H1 (cell line): ENCODE measurements at regions not wholly inside any gene's neighbourhood (a gene's known extent, or its start where the extent isn't known, plus 50 kb on each side); places are given as distances from the start of the nearest gene placed in this dataset.

Experiments used
- CTCF ChIA-PET: fragments of 300-600 bp; sonication (Branson Sonifier 250); formaldehyde crosslinking; loops from one replicate; lab custom pipeline; 2021; ENCODE audit not compliant: partially characterized antibody; lab: Charles Lee
- POLR2A ChIA-PET: fragments of 300-600 bp; sonication (Branson Sonifier 250); formaldehyde crosslinking; loops from one replicate; lab custom pipeline; 2021; ENCODE audit warnings: inconsistent platforms; ENCODE audit not compliant: partially characterized antibody; lab: Charles Lee
- DNase-seq, 2 experiments: peaks; one replicate each; pipeline versions ENCODE4 v3.0.0 to v3.0.0-alpha.2; 2010 to 2022; ENCODE audit warnings: low spot score in 2 of 2, low read depth in 1 of 2, mixed read lengths in 1 of 2
- FAIRE-seq: peaks from 2 replicates; lab custom pipeline; 2011; peaks lifted over from hg19 to GRCh38; lab: Jason Lieb, UNC
- H2AFZ ChIP-seq: 2 replicates; pipeline ENCODE4 v1.8.1; 2012; ENCODE audit warnings: low read length, inconsistent platforms
- H2AK5ac ChIP-seq: 2 replicates; pipeline ENCODE4 v1.6.1; 2013; ENCODE audit warnings: low read depth, low read length
- H2BK120ac ChIP-seq: replicated peaks from 2 replicates; pipeline ENCODE3; 2013; ENCODE audit warnings: low read depth, low read length, inconsistent platforms
- H2BK12ac ChIP-seq: 2 replicates; pipeline ENCODE4 v1.6.1; 2013; ENCODE audit warnings: low read depth, low read length
- H2BK15ac ChIP-seq: 2 replicates; pipeline ENCODE4 v1.6.1; 2013; ENCODE audit warnings: low read length
- H2BK20ac ChIP-seq: 2 replicates; pipeline ENCODE4 v1.6.1; 2013; ENCODE audit warnings: low read length
- H2BK5ac ChIP-seq: 2 replicates; pipeline ENCODE4 v1.6.1; 2013; ENCODE audit warnings: low read depth, low read length
- H3K14ac ChIP-seq: 2 replicates; pipeline ENCODE4 v1.6.1; 2013; ENCODE audit warnings: inconsistent platforms; ENCODE audit not compliant: insufficient read length
- H3K18ac ChIP-seq: 2 replicates; pipeline ENCODE4 v1.6.1; 2013; ENCODE audit warnings: low read length; ENCODE audit errors: extremely low read depth
- H3K23ac ChIP-seq: 2 replicates; pipeline ENCODE4 v1.6.1; 2013; ENCODE audit warnings: inconsistent platforms; ENCODE audit not compliant: insufficient read length
- H3K23me2 ChIP-seq: 2 replicates; pipeline ENCODE4 v1.6.1; 2013; ENCODE audit warnings: low read depth, low read length
- H3K27ac ChIP-seq: 2 replicates; pipeline ENCODE4 v1.6.1; 2011; ENCODE audit warnings: low read depth, low read length, inconsistent platforms
- H3K27me3 ChIP-seq, 4 experiments: replicated peaks in 1 of 4; 1 replicate in 1 of 4; 2 replicates in 3 of 4; pipeline versions ENCODE4 v1.6.1 to v1.8.1; 2011 to 2013; ENCODE audit warnings: low read length in 3 of 4, mild to moderate bottlenecking in 3 of 4, inconsistent platforms in 2 of 4, mixed read lengths in 2 of 4, moderate library complexity in 1 of 4; ENCODE audit not compliant: control insufficient read depth in 3 of 4, insufficient read depth in 3 of 4; ENCODE audit errors: extremely low read depth in 1 of 4
- H3K36me3 ChIP-seq, 4 experiments: 2 replicates each; pipeline versions ENCODE4 v1.6.1 to v1.8.1; 2011 to 2013; ENCODE audit warnings: mild to moderate bottlenecking in 4 of 4, low read length in 3 of 4, moderate library complexity in 2 of 4, control low read depth in 1 of 4, inconsistent platforms in 1 of 4; ENCODE audit not compliant: insufficient read depth in 4 of 4, control insufficient read depth in 2 of 4
- H3K4ac ChIP-seq: replicated peaks from 2 replicates; pipeline ENCODE3; 2013; ENCODE audit warnings: low read length, low read depth, mixed read lengths, inconsistent platforms; ENCODE audit not compliant: insufficient read length
- H3K4me1 ChIP-seq, 4 experiments: replicated peaks in 1 of 4; 1 replicate in 1 of 4; 2 replicates in 3 of 4; pipeline versions ENCODE4 v1.6.1 to v1.8.1; 2011 to 2013; ENCODE audit warnings: low read length in 3 of 4, inconsistent platforms in 2 of 4, mixed read lengths in 1 of 4; ENCODE audit not compliant: insufficient read depth in 4 of 4, control insufficient read depth in 3 of 4
- H3K4me2 ChIP-seq, 2 experiments: 2 replicates each; pipeline versions ENCODE4 v1.6.1 to v1.8.1; 2011 to 2013; ENCODE audit warnings: low read depth in 2 of 2, low read length in 2 of 2, control low read depth in 1 of 2, inconsistent platforms in 1 of 2, mild to moderate bottlenecking in 1 of 2; ENCODE audit not compliant: insufficient read depth in 1 of 2
- H3K4me3 ChIP-seq, 4 experiments: fragments of 200-600, 300-600 bp in 1 of 4; sonication (generic), shearing (Covaris generic), sonication (Bioruptor Twin) in 1 of 4; 2 replicates each; pipeline versions ENCODE4 v1.5.1 to v1.8.1; 2011 to 2016; ENCODE audit warnings: low read length in 4 of 4, low read depth in 3 of 4, control low read depth in 2 of 4, inconsistent platforms in 2 of 4, mild to moderate bottlenecking in 2 of 4, mixed read lengths in 1 of 4, moderate library complexity in 1 of 4; ENCODE audit not compliant: insufficient read depth in 2 of 4; ENCODE audit errors: extremely low read depth in 1 of 4
- H3K56ac ChIP-seq: replicated peaks from 2 replicates; pipeline ENCODE3; 2013; ENCODE audit warnings: low read depth, mild to moderate bottlenecking, mixed read lengths, low read length, inconsistent platforms; ENCODE audit not compliant: insufficient read length
- H3K79me1 ChIP-seq: 2 replicates; pipeline ENCODE4 v1.6.1; 2013; ENCODE audit warnings: low read depth, low read length, control low read depth
- H3K79me2 ChIP-seq, 2 experiments: 2 replicates each; pipeline versions ENCODE4 v1.6.1 to v1.8.1; 2012 to 2013; ENCODE audit warnings: low read length in 2 of 2, mild to moderate bottlenecking in 2 of 2, inconsistent platforms in 1 of 2; ENCODE audit not compliant: insufficient read depth in 2 of 2, control insufficient read depth in 1 of 2
- H3K9ac ChIP-seq, 4 experiments: replicated peaks in 1 of 4; 1 replicate in 1 of 4; 2 replicates in 3 of 4; pipeline versions ENCODE4 v1.6.1 to v1.8.1; 2011 to 2013; ENCODE audit warnings: low read depth in 3 of 4, low read length in 3 of 4, control low read depth in 2 of 4, mild to moderate bottlenecking in 2 of 4, moderate library complexity in 2 of 4, inconsistent platforms in 1 of 4; ENCODE audit errors: extremely low read depth in 1 of 4
- H3K9me3 ChIP-seq, 2 experiments: 2 replicates each; pipeline versions ENCODE4 v1.6.1 to v1.8.1; 2012 to 2013; ENCODE audit warnings: mild to moderate bottlenecking in 2 of 2, moderate library complexity in 2 of 2, control low read depth in 1 of 2, inconsistent platforms in 1 of 2, low read depth in 1 of 2, low read length in 1 of 2, mixed read lengths in 1 of 2; ENCODE audit not compliant: insufficient read depth in 2 of 2
- H4K20me1 ChIP-seq, 2 experiments: replicated peaks in 1 of 2; 2 replicates each; pipeline versions ENCODE3 to v1.8.1; 2011 to 2013; ENCODE audit warnings: inconsistent platforms in 2 of 2, low read length in 2 of 2, mild to moderate bottlenecking in 1 of 2; ENCODE audit not compliant: insufficient read depth in 2 of 2, control insufficient read depth in 1 of 2
- H4K5ac ChIP-seq: 2 replicates; pipeline ENCODE4 v1.6.1; 2013; ENCODE audit warnings: low read length, low read depth, mixed read lengths, inconsistent platforms; ENCODE audit not compliant: insufficient read length
- H4K8ac ChIP-seq: 2 replicates; pipeline ENCODE4 v1.8.0; 2013; ENCODE audit warnings: mild to moderate bottlenecking, moderate library complexity, low read length, inconsistent platforms; ENCODE audit not compliant: insufficient read depth; ENCODE audit errors: extremely low read depth
- H4K91ac ChIP-seq: replicated peaks from 2 replicates; pipeline ENCODE3; 2013; ENCODE audit warnings: low read length, mixed read lengths, inconsistent platforms; ENCODE audit not compliant: insufficient read length
- ASH2L ChIP-seq: fragments of 200-600, 300-600 bp; sonication (generic); IDR thresholded peaks from one replicate; pipeline ENCODE4 v1.7.1; 2017; ENCODE audit warnings: low read length
- CHD1 ChIP-seq: IDR thresholded peaks from 2 replicates; pipeline ENCODE4 v1.6.1; 2012; ENCODE audit warnings: low read depth, low read length, improper control_type of control experiment
- CTBP2 ChIP-seq: IDR thresholded peaks from 2 replicates; pipeline ENCODE4 v1.7.0; 2011; ENCODE audit warnings: borderline replicate concordance, mild to moderate bottlenecking, moderate library complexity, mixed read lengths, low read length; ENCODE audit not compliant: insufficient read depth, insufficient read length
- GTF2F1 ChIP-seq: IDR thresholded peaks from 2 replicates; pipeline ENCODE4 v1.6.1; 2012; ENCODE audit warnings: low read depth, low read length, improper control_type of control experiment, borderline replicate concordance
- KDM4A ChIP-seq: IDR thresholded peaks from one replicate; pipeline ENCODE4 v1.7.1; 2012; ENCODE audit warnings: low read depth, mild to moderate bottlenecking, moderate library complexity, low read length, inconsistent platforms; ENCODE audit not compliant: severe bottlenecking
- RFX5 ChIP-seq: IDR thresholded peaks from 2 replicates; pipeline ENCODE4 v1.6.1; 2011; ENCODE audit warnings: low read depth, low read length, improper control_type of control experiment, borderline replicate concordance
- RNF2 ChIP-seq: fragments of 200-900, 300-1000 bp; sonication (generic); IDR thresholded peaks from 2 replicates; pipeline ENCODE4 v1.7.1; 2016; ENCODE audit warnings: borderline replicate concordance, low read depth, mild to moderate bottlenecking, antibody characterized with exemption, low read length; ENCODE audit not compliant: poor library complexity, severe bottlenecking; ENCODE audit errors: missing control alignments
- SP1 ChIP-seq: IDR thresholded peaks from 2 replicates; pipeline ENCODE4 v1.6.1; 2011; ENCODE audit warnings: low read depth, low read length
- SP2 ChIP-seq: IDR thresholded peaks from 2 replicates; pipeline ENCODE4 v1.6.1; 2012; ENCODE audit warnings: mild to moderate bottlenecking, low read length, inconsistent platforms
- YY1 ChIP-seq: IDR thresholded peaks from 2 replicates; pipeline ENCODE4 v1.6.1; 2011; ENCODE audit warnings: low read depth, mild to moderate bottlenecking, low read length
- WGBS, 2 experiments: shearing (Covaris generic) in 1 of 2; methylation state at CpG; one replicate each; pipeline versions ENCODE4 v1.1.6 to v1.1.7; 2013 to 2015; ENCODE audit warnings: low lambda C conversion rate in 2 of 2, mixed read lengths in 2 of 2, inconsistent platforms in 1 of 2, low coverage in 1 of 2, missing lambda C conversion rate in 1 of 2; ENCODE audit not compliant: insufficient replicate concordance in 2 of 2, insufficient coverage in 1 of 2, insufficient read length in 1 of 2; ENCODE audit errors: extremely low coverage in 1 of 2, missing lambda C conversion rate in 1 of 2; 5-methylcytosine and 5-hydroxymethylcytosine counted together

DNA sequence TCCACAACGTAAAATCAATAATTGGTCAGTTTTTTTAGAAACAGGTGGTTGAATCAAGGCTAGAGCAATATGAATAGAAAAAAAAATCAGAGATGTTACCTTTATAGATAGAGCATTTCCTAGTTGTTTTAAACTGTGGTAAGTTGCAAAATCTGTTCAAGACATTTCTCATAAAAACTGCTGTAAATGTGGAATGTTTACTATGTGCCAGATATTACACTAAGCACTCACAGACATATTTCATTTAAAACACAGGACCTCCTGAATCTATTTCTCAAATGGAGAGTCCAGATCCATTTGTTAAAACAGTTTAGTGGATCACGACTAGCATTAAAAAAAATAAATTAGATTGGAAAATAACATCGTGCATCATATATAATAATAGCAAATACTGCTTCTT is 570.0 kb upstream of the ZNF608 start:
- no peak overlapping the region for H2AK5ac ChIP-seq
- H3K18ac ChIP-seq = no peak overlapping the region
- no peak overlapping the region for H3K23ac ChIP-seq
- no peak overlapping the region for H3K9ac ChIP-seq
- H3K79me1 ChIP-seq = no peaks in the 10 kb centered on the region
- H3K14ac ChIP-seq = no peak overlapping the region
- no peak overlapping the region for H2BK15ac ChIP-seq
- H3K56ac ChIP-seq = no peak overlapping the region
- H2BK20ac ChIP-seq = no peak overlapping the region
- no peak overlapping the region for H3K27ac ChIP-seq
- H3K23me2 ChIP-seq = no peaks in the 10 kb centered on the region
- H3K4ac ChIP-seq = no peak overlapping the region
- H3K79me2 ChIP-seq = no peaks in the 10 kb centered on the region
- H2BK5ac ChIP-seq = no peak overlapping the region
- H3K4me3 ChIP-seq = no peak overlapping the region
- H3K9me3 ChIP-seq = peaks cover 11 to 17% of the 10 kb centered on the region in 2 experiments
- DNase-seq (no peak), FAIRE-seq (no peak)
- POLR2A ChIA-PET = no interaction called here
- CTCF ChIA-PET = no interaction called here
- no peak overlapping the region for H2BK12ac ChIP-seq
- H2BK120ac ChIP-seq = no peak overlapping the region
- H4K5ac ChIP-seq = no peak overlapping the region
- no peaks in the 10 kb centered on the region for H4K20me1 ChIP-seq
- H3K4me2 ChIP-seq = no peak overlapping the region
- 73% methylated on average over 3 of the region's 3 CpGs; no CpG with 5 or more reads in 1 of the 2 experiments for WGBS, 2 experiments
- H4K91ac ChIP-seq = no peak overlapping the region
- no peak overlapping the region for H4K8ac ChIP-seq
- peaks cover 0 to 3% (median 1%) of the 10 kb centered on the region in 4 experiments; a peak in 4 of 7 replicates for H3K4me1 ChIP-seq
- TF ChIP-seq RFX5 = no peak
- TF ChIP-seq ASH2L = no peak
- no peak for TF ChIP-seq CTBP2
- TF ChIP-seq SP1 = no peak
- no peak for TF ChIP-seq KDM4A
- TF ChIP-seq SP2 = no peak
- TF ChIP-seq CHD1 = no peak
- no peak for TF ChIP-seq YY1
- no peak for TF ChIP-seq GTF2F1
- TF ChIP-seq RNF2 = no peak
- no peak overlapping the region for H2AFZ ChIP-seq
- H3K36me3 ChIP-seq = peaks cover 0 to 3% (median 1%) of the 10 kb centered on the region in 4 experiments; a peak in 2 of 8 replicates
- H3K27me3 ChIP-seq = no peaks in the 10 kb centered on the region
